OCI-M1 (cell line): ENCODE measurements at regions not wholly inside any gene's neighbourhood (a gene's known extent, or its start where the extent isn't known, plus 50 kb on each side); places are given as distances from the start of the nearest gene placed in this dataset.
A peak's percentile ranks its signal among the peaks of the same experiment; 100 is the strongest.

Experiments used
- DNase-seq: peaks from one replicate; lab custom pipeline; 2025; lab: John Stamatoyannopoulos, UW

DNA sequence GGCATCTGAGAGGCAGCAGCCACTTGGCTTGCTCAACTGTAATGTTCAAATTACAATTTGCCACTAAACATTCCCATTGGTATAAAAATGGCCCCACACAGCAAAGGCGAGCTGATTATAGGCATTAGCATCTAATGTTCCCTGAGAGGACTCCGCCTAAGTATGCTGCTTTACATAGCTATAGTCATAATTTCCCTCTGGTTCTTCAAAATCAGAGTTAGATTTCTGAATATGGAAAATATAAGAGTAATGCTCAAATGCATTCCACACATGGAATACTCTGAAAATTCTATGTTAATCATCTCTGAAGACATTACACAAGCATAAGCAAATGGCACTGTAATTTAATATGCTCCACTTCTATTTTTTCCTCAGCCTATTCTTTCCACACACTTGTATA lies 83.7 kb upstream of the BTG1 start:
- no peak for DNase-seq

GRCh38 chr12:92226961-92227360 lies 81.3 kb upstream of the BTG1 start:
- no peak for DNase-seq

GRCh38 chr12:92226071-92226661 lies 80.5 kb upstream of the BTG1 start:
- DNase-seq = no peak

- DNase-seq = no peak
Measured at GRCh38 chr12:92224685-92225331, 79.2 kb upstream of the BTG1 start.

- no peak for DNase-seq
Measured at GRCh38 chr12:92223481-92223880, 77.8 kb upstream of the BTG1 start.

DNA sequence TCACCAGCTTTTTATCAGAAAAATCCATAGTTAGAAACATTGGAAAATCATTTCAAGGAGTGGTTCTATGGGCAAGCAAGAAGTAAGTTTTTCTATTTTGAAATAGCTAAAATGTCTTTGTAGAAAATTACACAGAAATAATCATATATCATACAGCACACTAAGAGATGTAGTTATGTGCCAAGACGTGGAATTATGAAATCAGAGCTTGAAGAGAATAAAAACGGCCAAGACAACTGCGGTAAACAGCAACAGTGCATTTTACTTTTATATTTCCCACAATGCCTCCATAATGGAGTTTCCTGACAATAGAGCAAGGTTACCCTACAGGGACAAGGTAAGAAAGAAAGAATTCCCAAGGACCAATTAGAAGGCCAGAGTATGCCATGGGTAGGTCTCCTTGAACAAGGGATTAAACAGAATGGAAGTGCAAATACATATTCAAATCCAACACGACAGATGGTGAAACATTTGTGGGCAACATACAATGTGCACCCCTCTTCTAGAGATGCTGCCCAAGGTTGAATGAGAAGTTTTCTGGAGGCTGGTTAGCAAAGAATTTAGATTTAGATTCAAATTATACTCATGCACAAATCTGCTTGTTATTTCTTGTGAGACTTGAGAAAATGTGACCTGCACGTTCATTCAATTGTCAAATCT lies 76.1 kb upstream of the BTG1 start:
- DNase-seq = no peak

GRCh38 chr12:92218394-92219077 lies 72.9 kb upstream of the BTG1 start:
- no peak for DNase-seq

DNA sequence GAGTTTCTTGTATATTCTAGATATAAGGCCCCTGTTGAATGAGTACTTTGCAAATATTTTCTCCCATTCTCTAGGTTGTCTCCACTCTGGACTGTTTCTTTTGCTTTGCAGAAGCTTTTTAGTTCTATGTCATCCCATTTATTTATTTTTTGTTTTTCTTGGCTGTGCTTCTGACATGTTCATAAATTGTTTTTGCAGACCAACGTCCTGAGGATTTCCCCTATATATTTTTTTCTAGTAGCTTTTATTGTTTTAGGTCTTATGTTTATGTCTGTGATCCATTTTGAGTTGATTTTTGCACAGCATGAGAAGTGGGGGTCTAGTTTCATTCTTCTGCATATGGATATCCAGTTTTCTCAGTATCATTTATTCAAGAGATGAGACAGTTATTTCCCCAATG lies 70.4 kb upstream of the BTG1 start:
- no peak for DNase-seq

DNA sequence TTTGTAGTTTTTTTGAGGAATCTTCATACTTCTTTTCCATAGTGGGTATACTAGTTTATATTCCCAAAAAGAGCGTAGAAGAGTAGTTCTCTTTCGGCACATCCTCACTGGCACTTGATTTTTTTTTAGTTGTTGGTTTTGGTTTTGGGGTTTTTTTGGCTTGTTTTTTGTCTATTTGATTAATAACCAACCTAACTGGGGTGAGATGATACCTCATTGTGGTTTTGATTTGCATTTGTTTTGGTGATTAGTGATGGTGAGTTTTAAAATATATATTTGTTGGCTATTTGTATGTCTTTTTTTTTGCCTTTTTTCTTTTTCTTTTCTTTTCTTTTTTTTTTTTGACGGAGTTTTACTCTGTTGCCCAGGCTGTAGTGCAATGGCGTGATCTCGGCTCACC lies 69.7 kb upstream of the BTG1 start:
- no peak for DNase-seq

DNA sequence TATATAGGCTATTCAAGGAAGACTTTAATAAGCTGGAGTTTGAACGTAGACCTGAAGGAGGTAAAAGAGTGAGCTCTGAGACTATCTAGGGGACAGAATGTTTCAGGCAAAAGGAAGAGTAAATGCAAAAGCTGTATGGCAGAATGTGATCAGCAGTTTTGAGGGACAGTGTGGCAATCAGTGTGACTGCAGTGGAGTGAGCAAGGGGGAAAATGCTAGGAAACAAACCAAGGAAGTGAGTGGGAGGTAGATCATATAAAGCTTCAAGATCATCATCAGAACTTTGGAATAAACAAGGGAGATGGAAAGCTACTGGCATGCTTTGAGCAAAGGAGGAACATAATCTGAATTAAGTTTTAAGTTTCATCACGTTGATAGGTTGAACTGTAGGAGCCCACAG lies 67.5 kb upstream of the BTG1 start:
- no peak for DNase-seq

- DNase-seq = no peak
Measured at GRCh38 chr12:92210071-92210470, 64.4 kb upstream of the BTG1 start.

DNA sequence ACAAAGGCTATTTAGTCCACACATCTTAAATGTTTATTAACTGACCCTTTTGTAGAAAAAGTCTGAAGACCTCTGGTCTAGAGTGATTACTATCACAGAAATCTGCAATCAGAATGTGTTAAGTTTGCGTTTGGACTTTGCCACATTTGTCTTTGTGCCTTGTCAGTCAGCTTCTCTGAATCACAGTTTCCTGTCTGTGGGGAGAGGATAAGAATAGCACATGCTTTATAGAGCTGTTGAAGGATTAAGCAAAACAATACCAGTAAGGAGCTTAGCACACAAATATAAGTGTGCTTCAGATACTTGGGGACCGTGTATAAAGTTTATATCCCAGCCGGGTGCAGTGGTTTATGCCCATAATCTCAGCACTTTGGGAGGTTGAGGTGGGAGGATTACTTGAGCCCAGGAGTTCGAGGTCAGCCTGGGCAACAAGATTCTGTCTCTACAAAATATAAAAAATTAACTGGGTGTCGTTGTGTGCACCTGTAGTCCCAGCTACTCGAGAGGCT lies 63.0 kb upstream of the BTG1 start:
- DNase-seq = peak; percentile 29

GRCh38 chr12:92206596-92206995 lies 61.0 kb upstream of the BTG1 start:
- no peak for DNase-seq

DNA sequence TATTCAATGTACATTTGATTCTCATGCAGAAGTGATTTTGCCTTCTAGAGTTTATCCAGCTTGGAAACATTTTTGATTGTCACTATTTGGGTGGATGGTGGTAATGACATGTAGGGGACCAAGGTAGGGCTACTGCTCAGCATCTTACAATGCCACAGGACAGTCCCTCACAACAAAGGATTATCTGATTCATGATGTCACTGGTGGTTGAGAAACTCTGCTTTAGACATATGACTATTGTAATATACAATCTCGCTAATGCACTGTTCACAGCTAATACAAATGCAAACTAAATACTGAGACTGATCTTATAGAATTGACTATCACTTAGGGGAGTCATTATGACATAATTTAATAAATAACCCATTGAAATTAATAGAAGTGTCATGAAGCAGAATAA lies 60.4 kb upstream of the BTG1 start:
- peak; percentile 3 for DNase-seq

DNA sequence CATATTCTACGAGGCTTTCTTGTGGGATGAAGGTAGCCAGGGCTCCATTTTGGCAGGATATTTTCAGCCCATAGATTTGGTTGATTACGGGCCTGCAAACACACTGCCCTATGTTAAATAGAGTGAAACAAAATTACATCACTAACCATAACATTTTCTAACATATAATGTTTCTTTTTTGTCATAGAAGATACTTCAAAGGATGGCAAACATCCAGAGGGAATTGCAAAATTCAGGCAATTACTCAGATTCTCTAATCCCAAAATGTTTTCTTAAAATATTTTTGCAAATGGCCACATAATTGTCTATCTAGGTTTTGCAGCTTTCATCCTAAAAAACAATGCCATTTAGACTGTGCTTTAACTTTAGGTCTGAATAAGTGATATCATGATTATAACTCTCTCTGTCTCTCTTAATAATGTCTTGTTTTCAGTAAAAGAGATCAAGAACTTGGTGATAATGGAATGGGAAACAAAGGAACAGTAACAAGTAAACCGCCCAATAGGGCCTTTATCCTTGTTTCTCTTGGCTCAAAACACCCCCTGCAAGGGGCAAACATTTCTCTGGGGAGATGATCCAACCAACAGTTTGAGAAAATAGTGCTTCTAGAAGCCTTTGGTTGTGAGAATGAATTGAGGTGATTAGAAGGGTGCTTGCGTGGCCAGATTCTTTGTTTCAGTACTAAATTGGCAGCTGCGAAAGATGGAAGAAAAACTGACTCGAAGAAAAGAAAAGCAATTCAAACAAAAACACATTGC lies 54.4 kb upstream of the BTG1 start:
- DNase-seq = no peak

DNA sequence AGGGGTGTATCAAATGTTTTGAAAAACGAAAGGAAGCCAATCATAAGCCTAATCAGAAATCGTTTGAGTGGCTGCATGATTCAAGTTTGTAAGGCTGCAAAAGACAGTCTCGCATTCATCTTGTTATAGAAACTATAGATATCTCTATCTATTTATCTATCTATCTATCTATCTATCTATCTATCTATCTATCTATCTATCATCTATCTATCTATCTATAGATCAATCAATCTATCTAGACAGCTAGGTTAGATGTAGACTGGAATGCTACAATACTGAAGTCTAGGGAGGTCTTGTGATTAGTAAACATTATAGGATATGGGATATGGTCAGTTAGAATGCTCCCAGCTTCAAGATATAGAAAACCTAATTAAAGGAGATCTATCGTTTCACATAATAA lies 52.2 kb upstream of the BTG1 start:
- no peak for DNase-seq

- no peak for DNase-seq
Measured at GRCh38 chr12:92196368-92196767, 50.7 kb upstream of the BTG1 start.
